Neural cell (in vitro differentiated cells): ENCODE measurements at regions not wholly inside any gene's neighbourhood (a gene's known extent, or its start where the extent isn't known, plus 50 kb on each side); places are given as distances from the start of the nearest gene placed in this dataset.

Experiments
- H2AFZ ChIP-seq: fragments of 200-600, 300-800 bp; sonication (generic), shearing (Covaris generic); 2 replicates; pipeline ENCODE4 v1.6.0; 2014; ENCODE audit warnings: low read depth, mild to moderate bottlenecking, antibody characterized with exemption, low read length, moderate library complexity
- H3F3A ChIP-seq: fragments of 200-600 bp; shearing (Covaris generic); 2 replicates; pipeline ENCODE4 v1.6.1; 2016; ENCODE audit warnings: mild to moderate bottlenecking, moderate library complexity, mixed read lengths, antibody characterized with exemption, low read length; ENCODE audit not compliant: insufficient read depth, poor library complexity, severe bottlenecking
- H3K27ac ChIP-seq: fragments of 200-600, 300-800 bp; sonication (generic), shearing (Covaris generic); 2 replicates; pipeline ENCODE4 v1.5.1; 2014; ENCODE audit warnings: mild to moderate bottlenecking, low read length, moderate library complexity
- H3K27me3 ChIP-seq: fragments of 300-800, 200-600 bp; sonication (generic), shearing (Covaris generic); 2 replicates; pipeline ENCODE4 v1.6.0; 2014; ENCODE audit warnings: mild to moderate bottlenecking, low read depth, low read length, moderate library complexity; ENCODE audit not compliant: insufficient read depth
- H3K36me3 ChIP-seq: fragments of 300-800, 200-600 bp; sonication (generic), shearing (Covaris generic); 2 replicates; pipeline ENCODE4 v1.5.1; 2014; ENCODE audit warnings: mild to moderate bottlenecking, antibody characterized with exemption, low read length, moderate library complexity; ENCODE audit not compliant: insufficient read depth
- H3K4me2 ChIP-seq: fragments of 300-800, 200-600 bp; sonication (generic), shearing (Covaris generic); 2 replicates; pipeline ENCODE4 v1.6.0; 2014; ENCODE audit warnings: mild to moderate bottlenecking, low read length
- H3K4me3 ChIP-seq: fragments of 300-800, 200-600 bp; sonication (generic), shearing (Covaris generic); 2 replicates; pipeline ENCODE4 v1.5.1; 2014; ENCODE audit warnings: mild to moderate bottlenecking, low read length, moderate library complexity
- H3K79me2 ChIP-seq: fragments of 200-600 bp; shearing (Covaris generic); replicated peaks from 2 replicates; pipeline ENCODE4 v1.6.0; 2014; ENCODE audit warnings: mild to moderate bottlenecking, low read length, moderate library complexity; ENCODE audit not compliant: insufficient read depth
- H3K9ac ChIP-seq: fragments of 300-800, 200-600 bp; sonication (generic), shearing (Covaris generic); 2 replicates; pipeline ENCODE4 v1.6.1; 2016; ENCODE audit warnings: mild to moderate bottlenecking, low read length, mixed read lengths
- H3K9me2 ChIP-seq: fragments of 200-600 bp; shearing (Covaris generic); 2 replicates; pipeline ENCODE4 v1.6.1; 2016; ENCODE audit warnings: mild to moderate bottlenecking, low read length, mixed read lengths; ENCODE audit not compliant: insufficient read depth
- H3K9me3 ChIP-seq: fragments of 200-600, 300-800 bp; sonication (generic), shearing (Covaris generic); 2 replicates; pipeline ENCODE4 v1.6.1; 2016; ENCODE audit warnings: mild to moderate bottlenecking, mixed run types, low read length, moderate library complexity, mixed read lengths
- H4K20me1 ChIP-seq: fragments of 200-600 bp; shearing (Covaris generic); 2 replicates; pipeline ENCODE4 v1.6.1; 2016; ENCODE audit warnings: mild to moderate bottlenecking, mixed run types; ENCODE audit not compliant: insufficient read depth
- CTCF ChIP-seq: fragments of 450-650 bp; IDR thresholded peaks from 2 replicates; pipeline ENCODE4 v1.5.1; 2014; ENCODE audit warnings: antibody characterized with exemption, mild to moderate bottlenecking, moderate library complexity; ENCODE audit not compliant: poor library complexity, severe bottlenecking
- EP300 ChIP-seq: fragments of 450-650 bp; conservative IDR thresholded peaks from 2 replicates; pipeline ENCODE4 v1.6.1; 2014; ENCODE audit warnings: antibody characterized with exemption, mild to moderate bottlenecking, moderate library complexity; ENCODE audit not compliant: poor library complexity, severe bottlenecking
- EZH2 ChIP-seq: fragments of 200-600, 300-800 bp; shearing (Covaris generic), sonication (generic); IDR thresholded peaks from 2 replicates; pipeline ENCODE4 v1.6.1; 2014; ENCODE audit warnings: antibody characterized with exemption, low read length, borderline replicate concordance, mild to moderate bottlenecking; ENCODE audit not compliant: insufficient read depth, poor library complexity, severe bottlenecking
- MXI1 ChIP-seq: fragments of 450-650 bp; conservative IDR thresholded peaks from 2 replicates; pipeline ENCODE4 v1.6.1; 2014; ENCODE audit warnings: antibody characterized with exemption, mild to moderate bottlenecking; ENCODE audit not compliant: poor library complexity, severe bottlenecking
- POLR2AphosphoS5 ChIP-seq: IDR thresholded peaks from 2 replicates; pipeline ENCODE4 v1.6.1; 2012
- RAD21 ChIP-seq: fragments of 450-650 bp; conservative IDR thresholded peaks from 2 replicates; pipeline ENCODE4 v1.6.1; 2014; ENCODE audit warnings: antibody characterized with exemption, mild to moderate bottlenecking, moderate library complexity
- SMC3 ChIP-seq: fragments of 450-650 bp; conservative IDR thresholded peaks from 2 replicates; pipeline ENCODE4 v1.6.1; 2014; ENCODE audit warnings: antibody characterized with exemption, mild to moderate bottlenecking, moderate library complexity; ENCODE audit not compliant: poor library complexity
- TAF1 ChIP-seq: IDR thresholded peaks from 2 replicates; pipeline ENCODE4 v1.6.1; 2012; ENCODE audit warnings: low read depth
- TF ChIP-seq, protein P1 (sequence below): IDR thresholded peaks from 2 replicates; pipeline ENCODE4 v1.6.1; 2012; ENCODE audit warnings: borderline replicate concordance

GRCh38 chr10:105585753-105586152, 944.7 kb downstream of the SORCS3 start:
- Histone ChIP-seq H3K9me3 (no peaks in the 10 kb centered on the region), H3K9me2 (no peaks in the 10 kb centered on the region), H3F3A (no peaks in the 10 kb centered on the region), H3K4me3 (no peak overlapping the region), H2AFZ (no peak overlapping the region), H3K4me2 (no peak overlapping the region), H3K27ac (no peak overlapping the region), H3K27me3 (no peaks in the 10 kb centered on the region), H3K79me2 (no peaks in the 10 kb centered on the region), H3K9ac (no peak overlapping the region), H4K20me1 (no peaks in the 10 kb centered on the region), H3K36me3 (no peaks in the 10 kb centered on the region)
- TF ChIP-seq MXI1: no peak
- TF ChIP-seq, protein P1, sequence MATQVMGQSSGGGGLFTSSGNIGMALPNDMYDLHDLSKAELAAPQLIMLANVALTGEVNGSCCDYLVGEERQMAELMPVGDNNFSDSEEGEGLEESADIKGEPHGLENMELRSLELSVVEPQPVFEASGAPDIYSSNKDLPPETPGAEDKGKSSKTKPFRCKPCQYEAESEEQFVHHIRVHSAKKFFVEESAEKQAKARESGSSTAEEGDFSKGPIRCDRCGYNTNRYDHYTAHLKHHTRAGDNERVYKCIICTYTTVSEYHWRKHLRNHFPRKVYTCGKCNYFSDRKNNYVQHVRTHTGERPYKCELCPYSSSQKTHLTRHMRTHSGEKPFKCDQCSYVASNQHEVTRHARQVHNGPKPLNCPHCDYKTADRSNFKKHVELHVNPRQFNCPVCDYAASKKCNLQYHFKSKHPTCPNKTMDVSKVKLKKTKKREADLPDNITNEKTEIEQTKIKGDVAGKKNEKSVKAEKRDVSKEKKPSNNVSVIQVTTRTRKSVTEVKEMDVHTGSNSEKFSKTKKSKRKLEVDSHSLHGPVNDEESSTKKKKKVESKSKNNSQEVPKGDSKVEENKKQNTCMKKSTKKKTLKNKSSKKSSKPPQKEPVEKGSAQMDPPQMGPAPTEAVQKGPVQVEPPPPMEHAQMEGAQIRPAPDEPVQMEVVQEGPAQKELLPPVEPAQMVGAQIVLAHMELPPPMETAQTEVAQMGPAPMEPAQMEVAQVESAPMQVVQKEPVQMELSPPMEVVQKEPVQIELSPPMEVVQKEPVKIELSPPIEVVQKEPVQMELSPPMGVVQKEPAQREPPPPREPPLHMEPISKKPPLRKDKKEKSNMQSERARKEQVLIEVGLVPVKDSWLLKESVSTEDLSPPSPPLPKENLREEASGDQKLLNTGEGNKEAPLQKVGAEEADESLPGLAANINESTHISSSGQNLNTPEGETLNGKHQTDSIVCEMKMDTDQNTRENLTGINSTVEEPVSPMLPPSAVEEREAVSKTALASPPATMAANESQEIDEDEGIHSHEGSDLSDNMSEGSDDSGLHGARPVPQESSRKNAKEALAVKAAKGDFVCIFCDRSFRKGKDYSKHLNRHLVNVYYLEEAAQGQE: no peak
- no peak for TF ChIP-seq CTCF
- no peak for TF ChIP-seq SMC3
- TF ChIP-seq EP300: no peak
- TF ChIP-seq EZH2: no peak
- no peak for TF ChIP-seq POLR2AphosphoS5
- no peak for TF ChIP-seq RAD21
- TF ChIP-seq TAF1: no peak

- no peak overlapping the region for H3K4me3 ChIP-seq
- H3K36me3 ChIP-seq: no peaks in the 10 kb centered on the region
- no peaks in the 10 kb centered on the region for H4K20me1 ChIP-seq
- no peak overlapping the region for H2AFZ ChIP-seq
- no peak overlapping the region for H3K9ac ChIP-seq
- H3F3A ChIP-seq: no peaks in the 10 kb centered on the region
- no peak overlapping the region for H3K27ac ChIP-seq
- H3K9me3 ChIP-seq: no peaks in the 10 kb centered on the region
- H3K27me3 ChIP-seq: no peaks in the 10 kb centered on the region
- no peaks in the 10 kb centered on the region for H3K9me2 ChIP-seq
- no peak overlapping the region for H3K4me2 ChIP-seq
- H3K79me2 ChIP-seq: no peaks in the 10 kb centered on the region
- TF ChIP-seq EZH2: no peak
- TF ChIP-seq, protein P1: no peak
These were observed 944.1 kb downstream of the SORCS3 start for GRCh38 chr10:105585171-105585570.
